Osteocyte (in vitro differentiated cells): ENCODE measurements at regions not wholly inside any gene's neighbourhood (a gene's known extent, or its start where the extent isn't known, plus 50 kb on each side); places are given as distances from the start of the nearest gene placed in this dataset.

ENCODE experiments used
- DNase-seq: peaks from one replicate; pipeline ENCODE4 v3.0.0; 2021; ENCODE audit warnings: mixed read lengths; ENCODE audit not compliant: unreplicated experiment; ENCODE audit errors: extremely low spot score
- H3K27ac Mint-ChIP-seq: one replicate; pipeline ENCODE4 v1.8.0; 2021; ENCODE audit warnings: mild to moderate bottlenecking, mixed read lengths; ENCODE audit not compliant: unreplicated experiment
- H3K27me3 Mint-ChIP-seq: one replicate; pipeline ENCODE4 v1.8.0; 2021; ENCODE audit warnings: mixed read lengths; ENCODE audit not compliant: unreplicated experiment
- H3K36me3 Mint-ChIP-seq: one replicate; pipeline ENCODE4 v1.8.0; 2021; ENCODE audit warnings: mixed read lengths; ENCODE audit not compliant: unreplicated experiment
- H3K4me1 Mint-ChIP-seq: one replicate; pipeline ENCODE4 v1.8.0; 2021; ENCODE audit warnings: mixed read lengths; ENCODE audit not compliant: unreplicated experiment
- H3K4me3 Mint-ChIP-seq: one replicate; pipeline ENCODE4 v1.8.0; 2021; ENCODE audit warnings: mild to moderate bottlenecking, moderate library complexity, mixed read lengths; ENCODE audit not compliant: unreplicated experiment
- H3K9me3 Mint-ChIP-seq: one replicate; pipeline ENCODE4 v1.8.0; 2021; ENCODE audit warnings: mixed read lengths; ENCODE audit not compliant: unreplicated experiment
- TF ChIP-seq, protein P1 (sequence below): fragments of 200-600 bp; sonication (generic); IDR thresholded peaks from 2 replicates; pipeline ENCODE4 v1.5.0; 2021; ENCODE audit warnings: antibody characterized with exemption, mild to moderate bottlenecking, moderate library complexity

GRCh38 chr4:4607336-4608213, 65.7 kb upstream of the STX18 start:
- H3K36me3 Mint-ChIP-seq = peaks cover 1% of the 10 kb centered on the region

DNA sequence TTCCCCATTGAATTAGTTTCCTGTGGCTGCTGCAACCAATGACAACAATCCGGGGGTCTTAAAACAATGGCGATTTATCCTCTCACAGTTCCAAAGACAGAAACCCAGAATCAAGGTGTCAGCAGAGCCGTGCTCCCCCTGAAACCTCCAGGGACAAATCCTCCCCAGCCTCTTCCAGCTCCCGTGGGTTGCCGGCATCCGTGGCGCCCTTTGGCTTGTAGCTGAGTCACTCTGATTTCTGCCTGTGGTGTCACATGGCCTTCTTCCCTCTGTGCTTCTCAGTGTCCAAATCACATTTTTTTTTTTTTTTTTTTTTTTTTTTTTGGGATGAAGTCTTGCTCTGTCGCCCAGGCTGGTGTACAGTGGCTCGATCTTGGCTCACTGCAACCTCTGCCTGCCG, 64.5 kb upstream of the STX18 start:
- no peak overlapping the region for H3K27ac Mint-ChIP-seq
- H3K27me3 Mint-ChIP-seq = no peaks in the 10 kb centered on the region
- no peaks in the 10 kb centered on the region for H3K9me3 Mint-ChIP-seq
- peaks cover 1% of the 10 kb centered on the region for H3K36me3 Mint-ChIP-seq
- TF ChIP-seq, protein P1, sequence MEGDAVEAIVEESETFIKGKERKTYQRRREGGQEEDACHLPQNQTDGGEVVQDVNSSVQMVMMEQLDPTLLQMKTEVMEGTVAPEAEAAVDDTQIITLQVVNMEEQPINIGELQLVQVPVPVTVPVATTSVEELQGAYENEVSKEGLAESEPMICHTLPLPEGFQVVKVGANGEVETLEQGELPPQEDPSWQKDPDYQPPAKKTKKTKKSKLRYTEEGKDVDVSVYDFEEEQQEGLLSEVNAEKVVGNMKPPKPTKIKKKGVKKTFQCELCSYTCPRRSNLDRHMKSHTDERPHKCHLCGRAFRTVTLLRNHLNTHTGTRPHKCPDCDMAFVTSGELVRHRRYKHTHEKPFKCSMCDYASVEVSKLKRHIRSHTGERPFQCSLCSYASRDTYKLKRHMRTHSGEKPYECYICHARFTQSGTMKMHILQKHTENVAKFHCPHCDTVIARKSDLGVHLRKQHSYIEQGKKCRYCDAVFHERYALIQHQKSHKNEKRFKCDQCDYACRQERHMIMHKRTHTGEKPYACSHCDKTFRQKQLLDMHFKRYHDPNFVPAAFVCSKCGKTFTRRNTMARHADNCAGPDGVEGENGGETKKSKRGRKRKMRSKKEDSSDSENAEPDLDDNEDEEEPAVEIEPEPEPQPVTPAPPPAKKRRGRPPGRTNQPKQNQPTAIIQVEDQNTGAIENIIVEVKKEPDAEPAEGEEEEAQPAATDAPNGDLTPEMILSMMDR = no peak
- no peaks in the 10 kb centered on the region for H3K4me1 Mint-ChIP-seq
- no peak for DNase-seq
- no peak overlapping the region for H3K4me3 Mint-ChIP-seq

More at GRCh38 chr4:4607336-4608213, 65.7 kb upstream of the STX18 start:
- no peak for DNase-seq
- Mint-ChIP-seq H3K9me3 (no peaks in the 10 kb centered on the region), H3K27ac (no peak overlapping the region), H3K27me3 (peaks cover 2% of the 10 kb centered on the region), H3K4me1 (no peaks in the 10 kb centered on the region), H3K4me3 (no peak overlapping the region)
- TF ChIP-seq, protein P1 = no peak

DNA sequence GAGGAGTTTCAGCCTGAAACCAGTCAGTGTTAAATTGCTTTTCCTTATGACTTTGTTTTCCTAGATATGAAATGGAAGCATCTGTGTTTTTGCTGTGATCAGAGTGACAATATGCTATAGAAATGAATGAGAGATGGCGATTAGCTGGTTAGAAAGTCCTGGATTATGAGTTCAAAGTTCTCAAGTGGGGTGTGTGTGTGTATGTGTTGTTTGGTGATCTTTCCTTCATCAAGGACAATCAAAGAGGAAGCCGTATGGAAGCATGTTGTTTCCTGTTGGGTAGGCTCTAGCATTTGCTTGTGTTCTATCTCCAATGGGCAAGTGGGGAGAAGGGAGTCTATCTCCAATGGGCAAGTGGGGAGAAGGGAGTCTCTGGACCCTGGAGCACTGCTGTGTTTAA, 64.0 kb upstream of the STX18 start:
- no peak overlapping the region for H3K4me3 Mint-ChIP-seq
- DNase-seq = no peak
- H3K4me1 Mint-ChIP-seq = no peaks in the 10 kb centered on the region
- peaks cover 1% of the 10 kb centered on the region for H3K36me3 Mint-ChIP-seq
- TF ChIP-seq, protein P1 = no peak
- H3K9me3 Mint-ChIP-seq = no peaks in the 10 kb centered on the region
- no peaks in the 10 kb centered on the region for H3K27me3 Mint-ChIP-seq
- no peak overlapping the region for H3K27ac Mint-ChIP-seq

DNA sequence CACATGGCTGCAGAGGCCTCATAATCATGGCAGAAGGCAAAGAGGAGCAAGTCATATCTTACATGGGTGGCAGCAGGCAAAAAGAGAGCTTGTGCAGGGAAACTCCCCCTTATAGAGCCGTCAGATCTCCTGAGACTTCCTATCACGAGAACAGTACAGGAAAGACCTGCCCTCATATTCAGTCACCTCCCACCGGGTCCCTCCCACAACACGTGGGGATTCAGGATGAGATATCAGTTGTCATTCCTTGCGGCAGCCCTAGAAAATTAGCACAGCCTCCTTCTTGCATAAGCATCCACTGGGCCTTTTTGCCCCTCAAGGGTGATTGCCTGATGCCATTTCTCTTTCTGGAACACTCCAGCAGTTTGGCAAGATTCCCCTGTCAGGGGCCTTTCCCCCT, 61.7 kb upstream of the STX18 start:
- peaks cover 4% of the 10 kb centered on the region for H3K9me3 Mint-ChIP-seq
- no peaks in the 10 kb centered on the region for H3K27me3 Mint-ChIP-seq
- no peaks in the 10 kb centered on the region for H3K4me1 Mint-ChIP-seq
- no peak overlapping the region for H3K27ac Mint-ChIP-seq
- no peak overlapping the region for H3K4me3 Mint-ChIP-seq
- TF ChIP-seq, protein P1 = no peak
- DNase-seq = no peak
- H3K36me3 Mint-ChIP-seq = peaks cover 3% of the 10 kb centered on the region

DNA sequence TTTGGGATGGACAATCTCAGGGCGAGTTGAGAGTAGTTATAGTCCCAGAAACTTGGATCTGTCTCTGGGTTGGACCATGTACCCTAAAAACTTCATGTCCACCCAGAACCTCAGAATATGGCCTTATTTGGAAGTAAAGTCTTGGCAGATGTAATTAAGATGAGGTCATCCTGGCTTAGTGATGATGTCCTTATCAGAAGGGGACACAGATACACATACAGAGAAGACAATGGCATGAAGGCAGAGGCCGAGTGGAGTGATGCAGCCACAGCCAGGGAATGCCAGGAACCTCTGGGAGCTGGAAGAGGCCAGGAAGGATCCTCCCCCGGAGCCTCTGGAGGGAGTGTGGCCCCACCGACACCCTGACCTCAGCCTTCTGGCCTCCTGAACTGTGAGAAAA, 61.2 kb upstream of the STX18 start:
- Mint-ChIP-seq H3K36me3 (peaks cover 1% of the 10 kb centered on the region), H3K9me3 (peaks cover 4% of the 10 kb centered on the region), H3K27ac (no peak overlapping the region), H3K4me3 (no peak overlapping the region), H3K4me1 (no peaks in the 10 kb centered on the region), H3K27me3 (no peaks in the 10 kb centered on the region)
- TF ChIP-seq, protein P1 = no peak
- no peak for DNase-seq
